ENCODE measurements at regions not wholly inside any gene's neighbourhood (a gene's known extent, or its start where the extent isn't known, plus 50 kb on each side); places are given as distances from the start of the nearest gene placed in this dataset.

GRCh38 chr7:34603711-34604444 lies 54.1 kb upstream of the NPSR1 start:
- no peak for DNase-seq (ENCODE audit: unreplicated experiment)
- TF ChIP-seq CTCF (IDR thresholded peaks at IDR 0.05; ENCODE audit: unreplicated experiment): no peak
- H3K4me3 Mint-ChIP-seq (ENCODE audit: unreplicated experiment): no peak overlapping the region
- no TSS peak for BruUV-seq (replicated peaks)
- no peaks in the 10 kb centered on the region for H3K36me3 Mint-ChIP-seq (ENCODE audit: insufficient read depth, unreplicated experiment)
- H3K27me3 Mint-ChIP-seq (ENCODE audit: insufficient read depth, unreplicated experiment): no peaks in the 10 kb centered on the region
- H3K9me3 Mint-ChIP-seq (ENCODE audit: unreplicated experiment): no peaks in the 10 kb centered on the region
- intact Hi-C loops (cut with micrococcal nuclease): no loop called here
- POLR2A ChIA-PET: no interaction called here
- CTCF ChIA-PET: interaction anchor here (0.5 to 0.6 kb wide), 2 partner anchors 1189 to 1532 kb away, joined by 3 read pairs; no protein-coding TSS in a partner anchor
- H3K4me1 Mint-ChIP-seq (ENCODE audit: insufficient read depth, unreplicated experiment): no peaks in the 10 kb centered on the region
- H3K27ac Mint-ChIP-seq (ENCODE audit: low read depth, unreplicated experiment): no peak overlapping the region

Measured in MCF 10A (cell line).